GM12875 (cell line): ENCODE measurements at regions not wholly inside any gene's neighbourhood (a gene's known extent, or its start where the extent isn't known, plus 50 kb on each side); places are given as distances from the start of the nearest gene placed in this dataset.
"Not testable (repeated sequence)": the region's sequence is repeated elsewhere in the genome, so short reads cannot be mapped to it uniquely, and the experiment has no call there.

Experiments used
- H3K4me3 ChIP-seq: one replicate; pipeline ENCODE4 v1.5.1; 2011; ENCODE audit warnings: low read depth, low read length, control low read depth
- TF ChIP-seq, protein P1 (sequence below): IDR thresholded peaks from 2 replicates; pipeline ENCODE4 v1.5.1; 2011; ENCODE audit warnings: low read depth, mild to moderate bottlenecking, control low read depth, inconsistent platforms, low read length, moderate library complexity, borderline replicate concordance; ENCODE audit not compliant: insufficient read depth

DNA sequence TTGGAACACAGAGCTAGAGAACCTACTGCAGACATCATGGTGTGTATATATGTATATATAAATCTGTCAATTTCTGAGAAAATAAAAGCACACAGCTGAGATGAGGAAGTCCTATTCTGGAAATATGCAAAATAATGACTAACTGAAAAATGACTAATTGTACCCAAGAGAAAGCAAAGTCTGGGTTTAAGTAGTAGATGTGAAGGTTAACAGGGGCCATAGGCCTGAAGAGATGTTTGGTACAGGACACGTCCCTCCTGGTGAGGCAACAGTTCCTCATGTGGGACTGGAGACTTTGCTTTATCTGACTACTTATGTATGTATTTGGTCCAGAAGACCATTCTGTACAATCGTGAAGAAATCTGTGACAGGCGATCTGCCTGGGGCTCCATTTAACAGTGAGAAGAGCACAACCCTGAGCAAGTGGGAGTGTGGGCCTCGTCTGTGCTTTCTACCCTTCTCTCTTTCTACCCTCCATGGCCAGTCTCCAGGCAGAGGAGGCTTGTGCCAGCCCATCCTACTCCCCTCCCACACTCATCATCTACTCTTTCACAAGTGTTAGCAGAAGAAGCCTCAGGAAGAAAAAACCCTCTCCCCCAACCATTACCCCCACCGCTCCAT lies 67.5 kb downstream of the SLC41A2 start:
- TF ChIP-seq, protein P1, sequence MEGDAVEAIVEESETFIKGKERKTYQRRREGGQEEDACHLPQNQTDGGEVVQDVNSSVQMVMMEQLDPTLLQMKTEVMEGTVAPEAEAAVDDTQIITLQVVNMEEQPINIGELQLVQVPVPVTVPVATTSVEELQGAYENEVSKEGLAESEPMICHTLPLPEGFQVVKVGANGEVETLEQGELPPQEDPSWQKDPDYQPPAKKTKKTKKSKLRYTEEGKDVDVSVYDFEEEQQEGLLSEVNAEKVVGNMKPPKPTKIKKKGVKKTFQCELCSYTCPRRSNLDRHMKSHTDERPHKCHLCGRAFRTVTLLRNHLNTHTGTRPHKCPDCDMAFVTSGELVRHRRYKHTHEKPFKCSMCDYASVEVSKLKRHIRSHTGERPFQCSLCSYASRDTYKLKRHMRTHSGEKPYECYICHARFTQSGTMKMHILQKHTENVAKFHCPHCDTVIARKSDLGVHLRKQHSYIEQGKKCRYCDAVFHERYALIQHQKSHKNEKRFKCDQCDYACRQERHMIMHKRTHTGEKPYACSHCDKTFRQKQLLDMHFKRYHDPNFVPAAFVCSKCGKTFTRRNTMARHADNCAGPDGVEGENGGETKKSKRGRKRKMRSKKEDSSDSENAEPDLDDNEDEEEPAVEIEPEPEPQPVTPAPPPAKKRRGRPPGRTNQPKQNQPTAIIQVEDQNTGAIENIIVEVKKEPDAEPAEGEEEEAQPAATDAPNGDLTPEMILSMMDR = no peak
- no peak overlapping the region for H3K4me3 ChIP-seq

DNA sequence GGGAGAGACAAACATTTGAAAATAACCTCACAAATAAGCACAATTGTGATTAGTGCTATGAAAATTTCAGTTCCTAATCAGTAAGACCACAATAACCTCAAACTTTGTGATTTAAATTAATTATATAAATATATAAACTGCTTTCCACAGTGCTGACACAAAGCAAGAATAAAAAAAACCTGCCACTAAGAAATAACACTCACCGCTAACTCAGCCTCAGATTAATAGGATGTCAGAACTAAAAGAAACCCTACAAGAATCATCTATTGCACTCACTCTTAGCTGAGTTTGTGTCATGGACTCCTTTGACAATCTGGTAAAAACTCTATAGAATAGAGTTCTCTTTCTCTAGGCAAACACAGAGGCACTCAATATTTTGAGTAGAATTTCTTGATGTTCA lies 68.4 kb downstream of the SLC41A2 start:
- TF ChIP-seq, protein P1 = no peak
- no peak overlapping the region for H3K4me3 ChIP-seq

DNA sequence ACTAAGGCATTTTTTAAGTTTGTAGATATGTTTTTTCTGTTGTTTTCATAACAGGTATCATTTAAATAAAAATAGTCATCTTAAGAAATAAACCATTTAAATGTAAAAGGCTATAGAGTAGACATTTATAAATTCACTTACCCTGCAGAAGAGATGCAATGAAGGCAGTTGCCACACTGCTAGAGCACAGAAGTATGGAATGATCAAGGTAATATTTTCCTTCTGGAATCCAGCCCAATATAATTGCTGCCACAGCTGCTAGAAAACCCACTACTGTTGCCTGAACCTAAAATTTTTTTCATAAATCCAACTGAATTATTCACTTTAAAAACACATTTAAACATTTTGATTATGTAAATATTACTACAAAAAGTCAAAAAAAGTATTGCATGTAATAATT lies 69.2 kb downstream of the SLC41A2 start:
- no peak overlapping the region for H3K4me3 ChIP-seq
- TF ChIP-seq, protein P1 = no peak

DNA sequence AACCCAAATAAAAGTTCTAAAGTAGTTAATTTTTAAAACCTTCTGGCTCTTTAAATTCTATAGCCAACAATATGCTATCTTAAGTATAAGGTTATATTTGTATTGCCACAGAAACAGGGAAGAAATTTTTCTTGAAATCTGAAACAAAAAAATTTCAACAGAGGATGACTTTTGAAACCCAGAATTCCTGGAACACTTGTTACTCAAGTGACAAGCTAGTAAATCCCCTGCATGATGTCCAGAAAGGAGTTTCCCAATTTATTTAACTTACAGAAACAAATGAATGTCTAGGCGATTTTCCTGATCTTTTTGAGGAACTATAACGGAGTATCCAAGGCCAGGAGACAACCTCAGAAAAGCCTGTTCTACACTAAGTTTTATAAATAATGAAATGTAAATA lies 69.6 kb downstream of the SLC41A2 start:
- TF ChIP-seq, protein P1 = no peak
- H3K4me3 ChIP-seq = no peak overlapping the region

DNA sequence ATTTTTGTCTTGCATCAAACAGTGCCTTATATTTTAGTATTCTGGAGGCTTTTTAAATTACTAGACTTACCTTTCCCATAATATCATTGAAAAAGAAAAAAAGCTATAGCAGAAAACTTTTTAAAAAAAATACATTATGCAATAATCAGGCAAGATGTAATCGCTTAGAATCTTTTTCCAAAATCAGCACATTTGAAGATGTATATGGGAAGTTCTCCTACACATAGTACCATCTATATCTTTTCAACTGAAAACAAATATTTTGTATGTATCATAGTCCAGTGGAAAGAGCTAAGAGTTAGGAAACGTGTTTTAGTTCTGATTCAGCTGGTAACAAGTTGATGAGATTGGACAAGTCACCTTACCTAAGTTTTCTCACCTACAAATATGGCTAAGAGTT lies 70.6 kb downstream of the SLC41A2 start:
- no peak overlapping the region for H3K4me3 ChIP-seq
- TF ChIP-seq, protein P1 = no peak

DNA sequence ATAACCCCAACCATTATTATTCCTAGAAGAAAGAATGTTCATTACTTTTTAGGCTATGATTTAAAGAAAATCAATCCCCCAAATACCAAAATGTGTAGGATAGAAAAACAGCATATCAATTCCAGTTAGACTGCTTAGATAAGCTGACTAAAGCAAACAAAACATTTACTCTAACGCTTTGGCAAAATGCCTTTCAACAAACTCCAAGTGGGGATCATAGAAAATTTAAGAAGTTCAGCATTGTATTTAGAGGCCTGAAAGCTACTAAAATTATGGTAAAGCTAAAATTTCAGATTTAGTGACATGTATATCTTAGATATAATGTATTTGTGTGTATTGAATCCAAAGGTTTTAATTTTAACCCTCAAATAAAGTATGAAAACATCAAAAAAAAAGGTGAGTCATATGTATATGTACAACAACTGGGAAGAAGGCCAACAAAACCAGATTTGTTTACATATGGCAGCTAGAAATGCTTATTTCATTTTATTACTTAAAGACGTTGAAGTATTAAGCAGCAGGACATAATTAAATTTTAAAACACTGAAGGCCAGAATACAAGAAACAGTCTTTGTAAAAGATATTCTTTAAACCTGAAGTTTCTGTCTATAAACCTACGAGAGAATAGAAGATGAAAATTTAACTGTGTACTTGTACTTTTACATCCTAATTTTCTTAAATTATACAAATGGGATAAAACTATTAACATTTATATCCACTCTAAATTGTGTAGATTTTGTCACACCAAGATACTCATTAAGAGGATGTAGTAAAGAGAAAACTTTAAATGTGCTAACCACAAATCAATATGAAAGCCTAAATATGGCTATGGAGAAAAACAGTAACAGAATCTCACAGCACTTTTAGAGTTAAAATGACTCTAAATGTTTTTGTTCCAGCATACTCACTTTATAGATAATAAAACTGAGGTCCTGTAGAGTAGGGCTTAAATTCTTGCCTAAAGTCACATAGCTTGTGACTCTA lies 71.4 kb downstream of the SLC41A2 start:
- no peak overlapping the region for H3K4me3 ChIP-seq

DNA sequence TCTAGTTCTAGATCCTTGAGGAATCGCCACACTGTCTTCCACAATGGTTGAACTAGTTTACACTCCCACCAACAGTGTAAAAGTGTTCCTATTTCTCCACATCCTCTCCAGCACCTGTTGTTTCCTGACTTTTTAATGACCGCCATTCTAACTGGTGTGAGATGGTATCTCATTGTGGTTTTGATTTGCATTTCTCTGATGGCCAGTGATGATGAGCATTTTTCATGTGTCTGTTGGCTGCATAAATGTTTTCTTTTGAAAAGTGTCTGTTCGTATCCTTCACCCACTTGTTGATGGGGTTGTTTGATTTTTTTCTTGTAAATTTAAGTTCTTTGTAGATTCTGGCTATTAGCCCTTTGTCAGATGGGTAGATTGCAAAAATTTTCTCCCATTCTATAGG lies 79.2 kb downstream of the SLC41A2 start:
- H3K4me3 ChIP-seq = not testable (repeated sequence)

More for the DNA sequence above, 71.4 kb downstream of the SLC41A2 start:
- TF ChIP-seq, protein P1 = no peak
